ENCODE measurements at regions not wholly inside any gene's neighbourhood (a gene's known extent, or its start where the extent isn't known, plus 50 kb on each side); places are given as distances from the start of the nearest gene placed in this dataset.

- TF ChIP-seq SNAPC5 (CRISPR knock-in tag; IDR thresholded peaks at IDR 0.05; ENCODE audit: borderline replicate concordance) (no peak), ZNF350 (CRISPR knock-in tag; IDR thresholded peaks at IDR 0.05; ENCODE audit: borderline replicate concordance, low read depth) (no peak), CERS6 (CRISPR knock-in tag; IDR thresholded peaks at IDR 0.05) (no peak), HMGXB4 (CRISPR knock-in tag; IDR thresholded peaks at IDR 0.05; ENCODE audit: borderline replicate concordance in 1 of 2, low read depth in 1 of 2) (no peak), ZNF644 (CRISPR knock-in tag; IDR thresholded peaks at IDR 0.05; ENCODE audit: low read depth) (peak; percentile 53; the same call in 1 of the 2 replicates), ZNF704 (CRISPR knock-in tag; IDR thresholded peaks at IDR 0.05; ENCODE audit: borderline replicate concordance) (no peak), ZNF441 (CRISPR knock-in tag; IDR thresholded peaks at IDR 0.05; ENCODE audit: borderline replicate concordance) (no peak), SAP130 (CRISPR knock-in tag; IDR thresholded peaks at IDR 0.05; ENCODE audit: low read depth) (no peak), HMG20A (CRISPR knock-in tag; IDR thresholded peaks at IDR 0.05; ENCODE audit: borderline replicate concordance) (peak; percentile 45; the same call in 1 of the 2 replicates), TIGD3 (CRISPR knock-in tag; IDR thresholded peaks at IDR 0.05; ENCODE audit: borderline replicate concordance) (no peak), MXI1 (IDR thresholded peaks at IDR 0.05; ENCODE audit: borderline replicate concordance, low read depth, low read length) (no peak), CHCHD3 (CRISPR knock-in tag; IDR thresholded peaks at IDR 0.05) (no peak), ATF3 (CRISPR knock-in tag; IDR thresholded peaks at IDR 0.05) (no peak), CEBPB (IDR thresholded peaks at IDR 0.05; ENCODE audit: borderline replicate concordance, low read depth, low read length) (no peak), PITX1 (CRISPR knock-in tag; IDR thresholded peaks at IDR 0.05) (no peak), TAF15 (IDR thresholded peaks at IDR 0.05; ENCODE audit: low read depth, low read length, poor library complexity, severe bottlenecking) (no peak), ZNF724P (CRISPR knock-in tag; IDR thresholded peaks at IDR 0.05; ENCODE audit: borderline replicate concordance) (no peak), FOSL1 (CRISPR knock-in tag; IDR thresholded peaks at IDR 0.05; ENCODE audit: borderline replicate concordance) (no peak), FOXA3 (CRISPR knock-in tag; IDR thresholded peaks at IDR 0.05) (peak; percentile 81), TMF1 (CRISPR knock-in tag; IDR thresholded peaks at IDR 0.05; ENCODE audit: low read depth) (no peak), PCBP2 (optimal IDR thresholded peaks at IDR 0.05; ENCODE audit: low read depth, low read length, poor library complexity, severe bottlenecking) (no peak), ZNF879 (CRISPR knock-in tag; IDR thresholded peaks at IDR 0.05) (no peak), RAD51 (IDR thresholded peaks at IDR 0.05; ENCODE audit: borderline replicate concordance) (no peak), SPEN (CRISPR knock-in tag; IDR thresholded peaks at IDR 0.05; ENCODE audit: low read depth) (no peak), DPF2 (CRISPR knock-in tag; IDR thresholded peaks at IDR 0.05; ENCODE audit: borderline replicate concordance, low read depth) (no peak)
Measured at GRCh38 chr20:10856237-10857015, 182.6 kb upstream of the JAG1 start (continued).
